LoVo (cell line): ENCODE measurements at regions not wholly inside any gene's neighbourhood (a gene's known extent, or its start where the extent isn't known, plus 50 kb on each side); places are given as distances from the start of the nearest gene placed in this dataset.
"Not testable (repeated sequence)": the region's sequence is repeated elsewhere in the genome, so short reads cannot be mapped to it uniquely, and the experiment has no call there.

ENCODE experiments used
- DNase-seq: peaks from one replicate; pipeline ENCODE4 v3.0.0-alpha.2; 2016; ENCODE audit warnings: low spot score

DNA sequence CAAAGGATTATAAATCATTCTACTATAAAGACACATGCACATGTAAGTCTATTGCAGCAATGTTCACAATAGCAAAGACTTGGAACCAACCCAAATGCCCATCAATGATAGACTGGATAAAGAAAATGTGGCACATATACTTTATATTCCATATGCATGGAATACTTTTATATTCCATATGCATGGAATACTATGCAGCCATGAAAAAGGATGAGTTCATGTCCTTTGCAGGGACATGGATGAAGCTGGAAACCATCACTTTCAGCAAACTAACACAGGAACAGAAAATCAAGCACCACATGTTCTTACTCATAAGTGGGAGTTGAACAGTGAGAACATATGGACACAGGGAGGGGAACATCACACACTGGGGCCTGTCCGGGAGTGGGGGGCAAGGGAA lies 130.3 kb upstream of the RSPO3 start:
- not testable (repeated sequence) for DNase-seq

- no peak for DNase-seq
Observed at GRCh38 chr6:127000631-127001030, 117.8 kb upstream of the RSPO3 start.

- DNase-seq: no peak
Observed at GRCh38 chr6:127013865-127014264, 104.6 kb upstream of the RSPO3 start.

GRCh38 chr6:127015858-127016257 lies 102.6 kb upstream of the RSPO3 start:
- DNase-seq: no peak

GRCh38 chr6:127019828-127020227 lies 98.6 kb upstream of the RSPO3 start:
- no peak for DNase-seq

DNA sequence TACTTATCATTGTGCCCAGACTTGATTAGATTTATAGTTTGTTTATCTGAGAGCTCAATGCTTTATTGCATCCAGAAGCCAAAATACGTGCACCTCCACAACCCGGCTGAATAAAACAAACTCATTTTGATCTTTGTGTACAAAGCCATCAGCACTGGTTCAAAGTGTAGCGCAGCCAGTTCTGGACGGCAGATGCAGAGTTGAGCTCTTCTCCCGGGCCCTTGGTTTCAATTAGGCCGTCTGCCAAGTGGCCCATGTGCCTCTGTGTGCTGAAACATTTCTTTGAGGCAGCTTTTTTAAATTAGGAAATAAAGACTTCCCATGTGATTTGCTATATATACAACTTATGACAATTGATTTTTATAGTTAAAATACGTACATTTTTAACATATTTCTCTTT lies 96.2 kb upstream of the RSPO3 start:
- no peak for DNase-seq

GRCh38 chr6:127023001-127023778 lies 95.3 kb upstream of the RSPO3 start:
- DNase-seq: no peak

- DNase-seq: peak; percentile 59
Observed at GRCh38 chr6:127026247-127026646, 92.2 kb upstream of the RSPO3 start.

DNA sequence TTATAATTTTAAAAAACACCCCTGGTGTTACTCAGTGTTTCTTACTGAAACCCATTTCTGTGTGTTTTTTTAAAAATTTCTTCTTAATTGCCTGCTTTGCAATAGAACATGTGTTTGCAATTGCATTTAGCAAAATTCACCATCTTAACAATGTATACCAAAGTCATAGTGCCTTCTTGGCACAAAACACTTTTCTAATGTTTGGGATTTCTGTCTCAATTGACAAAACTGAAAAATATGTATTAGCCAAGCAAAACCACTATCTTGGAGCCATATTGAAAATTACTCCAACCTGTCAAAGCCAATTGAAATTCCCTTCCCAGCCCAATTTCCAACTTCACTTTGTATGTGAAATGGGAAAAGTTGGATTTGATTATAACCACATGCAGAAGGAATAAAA lies 88.4 kb upstream of the RSPO3 start:
- no peak for DNase-seq

GRCh38 chr6:127030836-127031235 lies 87.6 kb upstream of the RSPO3 start:
- DNase-seq: no peak

GRCh38 chr6:127031511-127031910 lies 87.0 kb upstream of the RSPO3 start:
- no peak for DNase-seq

GRCh38 chr6:127032971-127033370 lies 85.5 kb upstream of the RSPO3 start:
- no peak for DNase-seq

DNA sequence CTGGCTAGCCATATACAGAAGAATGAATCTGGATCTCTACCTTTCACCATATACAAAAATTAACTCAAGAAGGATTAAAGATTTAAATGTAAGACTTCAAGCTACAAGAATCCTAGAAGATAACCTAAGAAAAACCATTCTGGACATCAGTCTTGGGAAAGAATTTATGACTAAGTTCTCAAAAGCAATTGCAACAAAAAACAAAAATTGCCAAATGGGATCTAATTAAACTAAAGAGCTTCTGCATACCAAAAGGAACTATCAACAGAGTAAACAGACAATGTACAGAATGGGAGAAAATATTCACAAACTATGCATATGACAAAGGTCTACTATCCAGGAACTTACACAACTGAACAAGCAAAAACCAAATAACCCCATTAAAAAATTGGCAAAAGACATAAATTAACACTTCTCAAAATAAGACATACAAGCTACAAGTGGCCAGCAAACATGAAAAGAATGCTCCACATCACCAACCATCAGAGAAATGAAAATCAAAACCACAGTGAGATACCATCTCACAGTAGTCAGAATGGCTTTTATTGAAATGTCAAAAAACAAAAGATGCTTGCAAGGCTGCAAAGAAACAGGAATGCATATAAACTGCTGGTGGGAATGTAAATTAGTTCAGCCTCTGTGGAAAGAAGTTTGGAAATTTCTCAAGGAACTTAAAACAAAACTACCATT lies 66.8 kb upstream of the RSPO3 start:
- DNase-seq: no peak

- no peak for DNase-seq
Observed at GRCh38 chr6:127053032-127053874, 65.2 kb upstream of the RSPO3 start.

GRCh38 chr6:127053875-127054235 lies 64.6 kb upstream of the RSPO3 start:
- DNase-seq: no peak

DNA sequence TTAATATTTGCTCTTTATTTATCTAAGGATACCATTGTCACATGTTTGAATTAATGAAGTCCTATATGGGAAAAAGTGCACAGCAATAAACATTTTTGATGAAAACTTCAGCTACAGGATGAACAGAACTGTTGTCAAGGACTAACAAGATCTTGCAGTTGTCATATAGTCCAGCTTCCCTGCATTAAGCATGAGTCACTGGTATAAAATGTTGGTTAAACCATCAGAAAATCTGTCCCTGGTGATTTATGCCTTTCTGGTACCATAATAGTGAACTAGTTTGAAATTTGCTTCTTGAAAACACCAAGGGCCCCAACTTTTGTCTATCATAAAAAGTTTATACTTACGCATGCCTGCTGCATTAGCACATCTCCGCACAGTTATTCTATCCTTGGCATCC lies 60.4 kb upstream of the RSPO3 start:
- DNase-seq: no peak

DNA sequence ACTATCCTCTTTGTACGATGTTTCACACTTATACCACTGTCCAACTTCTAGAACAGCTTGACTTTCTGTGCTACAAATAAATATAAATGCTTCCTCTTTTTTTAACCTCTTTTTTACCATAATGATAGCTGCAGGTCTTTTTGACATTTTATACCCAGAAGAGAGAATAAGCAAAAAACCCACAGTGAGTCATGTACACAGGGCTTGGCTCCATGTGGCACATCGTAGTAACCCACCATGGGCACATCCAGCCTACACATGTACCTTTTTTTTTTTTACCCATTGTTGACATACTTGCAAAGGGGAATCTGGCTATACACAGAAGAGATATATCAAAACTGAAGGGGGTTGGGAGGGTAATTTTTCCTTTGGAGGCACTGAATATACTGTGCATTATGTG lies 59.5 kb upstream of the RSPO3 start:
- no peak for DNase-seq
